Calu3 (cell line): ENCODE measurements at regions not wholly inside any gene's neighbourhood (a gene's known extent, or its start where the extent isn't known, plus 50 kb on each side); places are given as distances from the start of the nearest gene placed in this dataset.
A peak's percentile ranks its signal among the peaks of the same experiment; 100 is the strongest.

ENCODE experiments used
- BruUV-seq: library from RNA; stranded (reverse); fragments of 400-500 nt; replicated peaks from 2 replicates; lab custom pipeline; 2021; lab: Mats Ljungman, UMichigan
- CTCF ChIA-PET: fragments of 300-600 bp; sonication (Branson Sonifier 250); formaldehyde crosslinking; loops from one replicate; lab custom pipeline; 2022; ENCODE audit warnings: antibody characterized with exemption; lab: Charles Lee
- DNase-seq: peaks from one replicate; pipeline ENCODE4 v3.0.0; 2022
- H3K27ac Mint-ChIP-seq: one replicate; pipeline ENCODE4 v1.8.0; 2022; ENCODE audit warnings: mixed read lengths; ENCODE audit not compliant: unreplicated experiment
- H3K27me3 Mint-ChIP-seq: one replicate; pipeline ENCODE4 v1.8.0; 2022; ENCODE audit warnings: mixed read lengths; ENCODE audit not compliant: unreplicated experiment
- H3K36me3 Mint-ChIP-seq: one replicate; pipeline ENCODE4 v1.8.0; 2022; ENCODE audit warnings: mild to moderate bottlenecking, moderate library complexity, mixed read lengths; ENCODE audit not compliant: insufficient read depth, unreplicated experiment
- H3K4me1 Mint-ChIP-seq: one replicate; pipeline ENCODE4 v1.8.0; 2022; ENCODE audit warnings: mild to moderate bottlenecking, low read depth, mixed read lengths; ENCODE audit not compliant: unreplicated experiment
- H3K4me3 Mint-ChIP-seq: one replicate; pipeline ENCODE4 v1.8.0; 2022; ENCODE audit warnings: mild to moderate bottlenecking, low read depth, moderate library complexity, mixed read lengths; ENCODE audit not compliant: unreplicated experiment
- H3K9me3 Mint-ChIP-seq: one replicate; pipeline ENCODE4 v1.8.0; 2022; ENCODE audit warnings: low read depth, mixed read lengths; ENCODE audit not compliant: unreplicated experiment
- intact Hi-C: fragments of 100-400 bp; cut with micrococcal nuclease; formaldehyde crosslinking; loops from one replicate; pipeline ENCODE4 v1.10.0; 2022; ENCODE audit not compliant: unreplicated experiment
- TF ChIP-seq, protein P1 (sequence below): fragments of 200-600 bp; IDR thresholded peaks from one replicate; pipeline ENCODE4 v1.8.0; 2022; ENCODE audit warnings: antibody characterized with exemption; ENCODE audit not compliant: unreplicated experiment

DNA sequence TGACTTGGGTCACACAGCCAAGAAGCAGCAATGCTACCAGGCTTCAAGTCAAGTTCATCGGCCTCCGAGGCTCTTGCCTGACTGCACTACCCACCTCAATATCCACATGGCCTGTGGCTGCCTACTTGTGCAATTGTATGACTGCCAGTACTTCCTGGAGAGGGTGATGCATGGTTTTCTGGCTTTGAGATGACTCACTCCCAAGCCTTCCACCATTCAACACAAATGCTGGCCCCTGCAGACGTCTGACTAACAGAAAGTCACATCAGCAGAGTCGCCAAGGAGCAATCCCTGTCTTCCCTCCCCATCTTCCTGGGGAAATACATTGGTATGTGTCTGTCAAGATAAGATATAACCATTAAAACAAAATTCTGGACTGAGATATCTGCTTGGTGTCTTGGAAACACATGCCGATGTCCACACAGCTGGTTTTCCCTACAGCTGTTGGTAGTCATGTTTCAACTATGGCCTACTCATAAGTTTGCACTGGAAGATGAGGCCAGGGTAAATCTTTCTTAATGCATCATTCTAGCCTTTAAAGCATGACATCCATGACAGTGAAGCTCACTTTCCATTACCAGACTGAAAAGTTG lies 79.6 kb upstream of the SPATA12 start:
- peak; percentile 64 for DNase-seq
- Mint-ChIP-seq H3K36me3 (peaks cover 10% of the 10 kb centered on the region), H3K4me3 (no peak overlapping the region), H3K27me3 (no peaks in the 10 kb centered on the region), H3K4me1 (no peaks in the 10 kb centered on the region), H3K27ac (no peak overlapping the region), H3K9me3 (no peaks in the 10 kb centered on the region)
- BruUV-seq = no TSS peak
- TF ChIP-seq, protein P1, sequence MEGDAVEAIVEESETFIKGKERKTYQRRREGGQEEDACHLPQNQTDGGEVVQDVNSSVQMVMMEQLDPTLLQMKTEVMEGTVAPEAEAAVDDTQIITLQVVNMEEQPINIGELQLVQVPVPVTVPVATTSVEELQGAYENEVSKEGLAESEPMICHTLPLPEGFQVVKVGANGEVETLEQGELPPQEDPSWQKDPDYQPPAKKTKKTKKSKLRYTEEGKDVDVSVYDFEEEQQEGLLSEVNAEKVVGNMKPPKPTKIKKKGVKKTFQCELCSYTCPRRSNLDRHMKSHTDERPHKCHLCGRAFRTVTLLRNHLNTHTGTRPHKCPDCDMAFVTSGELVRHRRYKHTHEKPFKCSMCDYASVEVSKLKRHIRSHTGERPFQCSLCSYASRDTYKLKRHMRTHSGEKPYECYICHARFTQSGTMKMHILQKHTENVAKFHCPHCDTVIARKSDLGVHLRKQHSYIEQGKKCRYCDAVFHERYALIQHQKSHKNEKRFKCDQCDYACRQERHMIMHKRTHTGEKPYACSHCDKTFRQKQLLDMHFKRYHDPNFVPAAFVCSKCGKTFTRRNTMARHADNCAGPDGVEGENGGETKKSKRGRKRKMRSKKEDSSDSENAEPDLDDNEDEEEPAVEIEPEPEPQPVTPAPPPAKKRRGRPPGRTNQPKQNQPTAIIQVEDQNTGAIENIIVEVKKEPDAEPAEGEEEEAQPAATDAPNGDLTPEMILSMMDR = no peak
- CTCF ChIA-PET = no interaction called here
- intact Hi-C loops = loop anchor here (5.0 kb wide), 1 partner anchor 241 kb away; no protein-coding TSS in a partner anchor

DNA sequence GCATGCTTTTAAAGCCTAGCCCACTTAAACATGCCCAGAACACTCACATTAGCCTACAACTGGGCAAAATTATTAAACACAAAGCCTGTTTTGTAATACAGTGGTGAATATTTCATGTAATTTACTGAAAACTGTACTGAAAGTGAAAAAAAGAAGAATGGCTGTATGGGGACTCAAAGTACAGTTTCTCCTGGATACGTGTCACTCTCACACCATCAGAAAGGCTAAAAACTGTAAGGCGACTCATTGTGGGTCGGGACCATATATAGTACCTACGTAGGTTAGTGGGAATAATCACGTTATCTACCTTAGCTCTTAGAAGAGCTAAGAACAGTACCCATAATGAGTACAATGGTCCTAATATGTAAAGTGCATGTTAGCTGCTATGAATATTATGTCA lies 80.2 kb upstream of the SPATA12 start:
- BruUV-seq = no TSS peak
- CTCF ChIA-PET = no interaction called here
- Mint-ChIP-seq H3K27me3 (no peaks in the 10 kb centered on the region), H3K4me3 (no peak overlapping the region), H3K4me1 (no peaks in the 10 kb centered on the region), H3K9me3 (no peaks in the 10 kb centered on the region), H3K27ac (no peak overlapping the region), H3K36me3 (peaks cover 10% of the 10 kb centered on the region)
- TF ChIP-seq, protein P1 = no peak
- intact Hi-C loops = loop anchor here (5.0 kb wide), 1 partner anchor 242 kb away; no protein-coding TSS in a partner anchor
- DNase-seq = no peak

DNA sequence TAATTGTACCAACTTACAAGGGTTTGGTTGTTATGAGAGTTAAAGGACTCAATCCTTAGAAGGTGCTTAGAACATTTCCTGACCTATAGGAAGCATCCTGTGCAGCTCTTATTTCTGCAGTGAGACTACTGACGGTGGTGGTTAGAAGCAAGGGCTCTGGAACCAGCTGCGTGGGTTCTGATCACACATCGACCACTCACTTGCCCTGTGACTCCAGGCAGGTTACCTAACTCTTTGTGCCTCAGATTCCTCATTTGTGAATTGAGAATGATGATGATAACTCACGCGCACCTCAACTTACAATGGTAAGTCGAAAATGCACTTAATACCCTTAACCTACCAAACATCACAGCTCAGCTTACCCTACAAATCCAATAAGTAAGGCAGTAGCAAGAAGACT lies 80.7 kb upstream of the SPATA12 start:
- no TSS peak for BruUV-seq
- CTCF ChIA-PET = no interaction called here
- Mint-ChIP-seq H3K36me3 (peaks cover 10% of the 10 kb centered on the region), H3K27me3 (no peaks in the 10 kb centered on the region), H3K27ac (no peak overlapping the region), H3K4me1 (no peaks in the 10 kb centered on the region), H3K4me3 (no peak overlapping the region), H3K9me3 (no peaks in the 10 kb centered on the region)
- DNase-seq = no peak
- intact Hi-C loops = loop anchor here (5.0 kb wide), 1 partner anchor 243 kb away; no protein-coding TSS in a partner anchor
- TF ChIP-seq, protein P1 = no peak

DNA sequence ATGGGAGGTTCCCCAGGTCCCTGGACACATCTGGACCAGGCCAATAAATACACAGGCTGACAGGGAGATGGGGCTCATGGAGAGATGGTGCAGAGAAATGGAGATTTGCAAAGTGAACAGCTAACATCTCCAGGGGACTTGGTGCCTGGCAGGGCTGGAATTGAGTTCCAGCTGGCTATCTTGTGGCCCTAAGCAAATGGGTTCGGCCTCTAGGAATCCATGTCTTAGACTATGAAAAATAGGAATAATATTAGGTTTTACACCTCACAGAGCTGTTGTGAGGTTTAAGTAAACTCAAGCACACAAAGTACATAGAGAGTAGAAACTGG lies 82.9 kb upstream of the SPATA12 start:
- intact Hi-C loops = no loop called here
- CTCF ChIA-PET = no interaction called here
- no peak overlapping the region for H3K4me3 Mint-ChIP-seq
- BruUV-seq = no TSS peak
- H3K9me3 Mint-ChIP-seq = no peaks in the 10 kb centered on the region
- TF ChIP-seq, protein P1 = no peak
- H3K4me1 Mint-ChIP-seq = no peaks in the 10 kb centered on the region
- H3K27ac Mint-ChIP-seq = no peak overlapping the region
- no peak for DNase-seq
- H3K36me3 Mint-ChIP-seq = peaks cover 10% of the 10 kb centered on the region
- no peaks in the 10 kb centered on the region for H3K27me3 Mint-ChIP-seq
